HG03354 (cell line): ENCODE measurements at regions not wholly inside any gene's neighbourhood (a gene's known extent, or its start where the extent isn't known, plus 50 kb on each side); places are given as distances from the start of the nearest gene placed in this dataset.

Source experiments
- ATAC-seq: cut with Tn5 transposase; IDR thresholded peaks from one replicate; pipeline ENCODE4 v1.9.1; 2021; ENCODE audit warnings: mild to moderate bottlenecking; ENCODE audit not compliant: unreplicated experiment, poor library complexity, severe bottlenecking

- no peak for ATAC-seq
These were observed 92.8 kb downstream of the FASLG start for GRCh38 chr1:172751683-172752082.

DNA sequence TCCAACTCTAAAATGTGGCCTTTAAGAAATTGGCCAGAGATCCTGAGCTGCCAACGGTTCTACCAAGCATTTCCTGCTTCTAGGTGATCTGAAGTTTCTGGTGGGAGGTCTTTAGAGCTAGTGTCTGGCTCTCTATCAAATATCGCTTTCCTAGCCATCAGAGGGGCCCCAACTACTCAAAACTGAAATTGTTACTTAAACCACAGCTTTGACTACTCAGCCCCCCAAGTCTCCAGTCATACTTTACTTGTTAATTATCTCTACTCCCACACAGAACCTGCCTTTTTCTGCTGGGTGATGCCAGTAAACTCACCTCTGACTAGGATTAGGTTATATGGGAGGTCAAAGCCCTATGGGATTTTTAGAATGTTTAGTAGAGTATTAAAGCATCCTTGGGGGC is 95.1 kb downstream of the FASLG start:
- no peak for ATAC-seq

DNA sequence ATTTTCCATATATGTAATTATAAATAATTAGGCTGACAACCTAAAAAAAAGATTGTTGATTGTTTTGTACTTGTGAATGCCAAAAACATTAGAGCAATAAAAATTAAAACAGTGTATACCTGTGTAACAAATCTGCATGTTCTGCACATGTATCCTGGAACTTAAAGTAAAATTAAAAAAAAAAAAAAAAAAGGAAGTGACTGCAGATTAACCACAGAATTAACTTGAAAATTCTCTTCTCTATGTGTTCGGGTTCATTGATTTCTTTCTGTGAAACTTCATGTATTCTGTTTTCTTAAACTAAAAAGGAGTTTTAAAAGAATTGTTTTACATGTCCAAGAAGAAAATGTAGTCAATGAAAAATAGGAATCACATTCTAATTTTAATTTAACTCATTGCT is 95.7 kb downstream of the FASLG start:
- ATAC-seq = no peak

DNA sequence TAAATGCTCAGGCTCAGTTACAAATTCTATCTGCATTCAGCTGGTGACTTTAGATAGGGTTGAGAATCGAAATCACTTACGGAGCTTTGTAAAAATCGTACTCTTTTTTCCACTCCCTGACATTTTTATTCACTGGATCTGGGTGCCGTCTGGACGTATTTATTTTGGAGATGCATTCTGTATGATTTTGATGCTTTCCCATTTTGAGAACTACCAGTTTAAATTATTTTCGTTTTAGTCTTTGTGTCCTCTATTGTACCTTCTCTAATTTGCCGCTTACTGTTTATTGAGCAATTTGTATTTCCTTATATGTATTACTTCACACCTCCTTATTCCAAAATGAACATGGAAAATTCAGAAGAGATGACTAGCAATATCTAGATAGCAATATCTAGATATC is 96.2 kb downstream of the FASLG start:
- no peak for ATAC-seq

DNA sequence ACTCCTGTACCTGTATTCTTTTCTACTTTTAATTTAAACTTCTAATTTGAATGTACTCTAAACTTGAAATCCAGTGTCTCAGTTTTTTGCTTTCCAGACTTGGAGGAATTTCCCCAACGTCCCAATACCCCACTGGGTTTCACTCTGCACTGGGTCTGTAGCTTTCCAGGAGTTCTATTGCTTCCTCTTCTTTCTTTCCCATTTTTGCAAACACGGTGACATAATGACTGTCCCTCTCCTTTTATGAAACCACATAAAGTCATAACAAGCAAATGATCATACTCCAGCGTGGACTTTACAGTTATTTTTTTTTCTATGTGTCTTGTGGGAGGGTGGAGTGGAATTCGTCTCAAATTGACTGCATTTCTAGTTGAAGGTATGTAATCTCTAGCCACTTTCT is 97.1 kb downstream of the FASLG start:
- ATAC-seq = no peak

GRCh38 chr1:172758259-172758658 is 99.4 kb downstream of the FASLG start:
- ATAC-seq = no peak

DNA sequence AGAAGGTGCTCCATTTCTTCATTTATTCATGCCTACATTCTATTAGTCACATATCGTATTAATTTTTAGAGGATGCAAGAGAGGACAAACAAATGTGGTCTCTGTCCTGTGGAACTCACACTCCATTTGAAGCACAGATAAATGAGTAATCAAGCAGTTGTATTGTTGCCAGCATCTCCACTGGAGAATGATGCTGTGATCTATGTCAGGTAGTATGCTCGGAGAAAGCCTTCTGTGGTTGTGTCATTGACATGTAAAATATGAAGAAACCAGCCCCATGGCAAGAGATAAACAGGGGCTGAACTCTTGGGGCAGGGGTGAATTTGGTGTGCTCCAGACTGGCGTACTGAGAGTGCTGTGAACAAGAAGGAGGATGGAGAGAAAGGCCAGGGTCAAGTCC is 101.2 kb downstream of the FASLG start:
- no peak for ATAC-seq

- no peak for ATAC-seq
These were observed 102.9 kb downstream of the FASLG start for GRCh38 chr1:172761581-172762486.

DNA sequence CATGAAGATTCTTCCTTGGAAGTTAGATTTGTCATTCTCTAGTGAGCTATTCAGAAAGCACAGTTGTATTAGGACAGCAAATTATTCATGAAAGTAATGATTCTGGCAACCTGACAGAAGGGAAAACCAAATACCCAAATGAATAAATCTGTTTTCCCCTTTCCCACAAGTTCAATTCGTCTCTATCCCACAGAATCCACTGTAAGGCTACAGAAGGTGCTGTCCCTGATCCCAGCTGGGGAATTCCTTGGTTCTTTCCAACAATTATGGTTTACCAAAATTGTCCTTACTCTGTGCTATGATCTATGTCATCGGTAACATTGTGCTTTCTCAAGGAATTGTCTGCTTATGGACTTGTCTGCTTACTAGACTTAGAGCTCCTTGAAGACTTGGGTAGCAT is 104.2 kb downstream of the FASLG start:
- ATAC-seq = no peak

GRCh38 chr1:172764378-172764777 is 105.5 kb downstream of the FASLG start:
- no peak for ATAC-seq

DNA sequence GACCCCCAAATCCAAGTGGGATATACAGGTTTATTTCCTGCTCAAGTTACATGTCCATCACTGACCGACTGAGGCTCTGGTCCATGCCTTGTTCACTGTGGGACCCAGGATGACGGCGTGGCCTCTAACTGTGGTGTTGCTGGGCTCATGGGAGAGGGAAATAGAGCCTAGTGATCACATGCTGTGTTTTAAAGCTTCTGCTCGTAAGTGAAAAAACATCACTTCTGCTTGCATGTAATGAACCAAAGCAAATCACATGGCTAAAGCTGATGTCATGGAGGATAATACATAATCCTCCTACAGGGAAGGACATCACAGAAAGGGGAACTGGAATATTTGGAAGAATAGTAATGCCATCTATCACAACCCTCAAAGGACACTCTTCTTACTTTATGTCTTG is 107.6 kb downstream of the FASLG start:
- no peak for ATAC-seq

DNA sequence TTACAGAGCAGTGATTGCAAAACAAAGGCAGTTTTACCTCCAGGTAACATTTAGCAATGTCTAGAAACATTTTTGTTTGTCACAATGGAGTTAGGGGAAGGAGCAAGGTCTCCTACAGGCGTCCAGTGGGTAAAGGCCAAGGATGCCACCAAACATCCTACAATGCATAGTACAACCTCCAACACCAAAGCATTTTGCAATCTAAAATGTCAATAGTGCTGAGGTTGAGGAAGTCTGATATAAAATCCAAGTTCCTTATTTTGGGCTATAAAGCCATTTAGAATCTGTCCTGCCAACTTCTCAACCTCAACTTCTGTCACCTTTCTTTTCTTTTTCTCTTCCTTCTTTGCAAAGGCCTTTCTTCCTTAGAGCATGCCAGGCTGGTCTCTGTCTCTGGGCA is 111.2 kb downstream of the FASLG start:
- ATAC-seq = no peak

GRCh38 chr1:172774561-172774960 is 115.7 kb downstream of the FASLG start:
- ATAC-seq = no peak

GRCh38 chr1:172775606-172776005 is 116.7 kb downstream of the FASLG start:
- ATAC-seq = no peak

GRCh38 chr1:172776071-172776470 is 117.2 kb downstream of the FASLG start:
- no peak for ATAC-seq

- ATAC-seq = no peak
These were observed 118.9 kb downstream of the FASLG start for GRCh38 chr1:172777767-172778166.

GRCh38 chr1:172778456-172779455 is 119.9 kb downstream of the FASLG start:
- ATAC-seq = peak; percentile 79

DNA sequence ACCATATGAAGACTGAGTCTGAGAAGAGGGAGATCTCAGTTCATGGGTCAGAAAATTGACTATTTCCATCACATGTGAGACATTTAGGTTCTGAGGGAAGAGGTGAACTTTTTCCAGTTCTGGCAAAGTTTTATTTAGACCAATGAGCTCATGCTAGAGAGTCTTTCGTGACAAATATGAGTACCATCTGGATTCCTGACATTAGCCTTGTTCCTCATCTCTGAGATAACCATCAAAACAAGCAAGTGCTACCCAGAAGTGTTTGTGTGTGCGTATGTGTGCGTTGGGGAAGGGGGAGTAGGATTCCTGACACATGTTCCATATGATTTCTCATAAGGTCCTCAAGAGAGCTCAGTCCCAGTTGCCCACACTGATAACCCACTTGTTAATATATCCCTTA is 120.6 kb downstream of the FASLG start:
- no peak for ATAC-seq

- ATAC-seq = peak; percentile 70
These were observed 122.7 kb downstream of the FASLG start for GRCh38 chr1:172781513-172782140.

DNA sequence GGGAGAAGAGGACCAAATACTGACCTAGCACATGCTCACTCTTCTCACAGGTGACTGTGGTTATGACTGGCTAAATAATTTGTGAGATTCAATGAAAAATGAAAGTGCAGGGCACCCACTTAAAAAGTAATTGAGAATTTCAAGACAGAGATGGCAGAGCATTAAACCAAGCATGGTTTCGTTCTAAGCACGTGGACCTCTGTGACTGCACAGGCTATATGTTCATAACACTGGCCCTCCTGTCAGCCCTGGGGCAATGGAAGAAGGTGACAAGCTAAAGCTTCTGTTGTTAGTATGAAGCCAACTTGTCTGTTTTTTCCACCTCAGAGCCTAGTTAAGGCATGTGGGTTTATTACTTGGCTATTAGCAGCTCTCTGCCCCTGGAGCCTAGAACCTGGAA is 130.9 kb downstream of the FASLG start:
- no peak for ATAC-seq
